ENCODE measurements at regions not wholly inside any gene's neighbourhood (a gene's known extent, or its start where the extent isn't known, plus 50 kb on each side); places are given as distances from the start of the nearest gene placed in this dataset.

DNA sequence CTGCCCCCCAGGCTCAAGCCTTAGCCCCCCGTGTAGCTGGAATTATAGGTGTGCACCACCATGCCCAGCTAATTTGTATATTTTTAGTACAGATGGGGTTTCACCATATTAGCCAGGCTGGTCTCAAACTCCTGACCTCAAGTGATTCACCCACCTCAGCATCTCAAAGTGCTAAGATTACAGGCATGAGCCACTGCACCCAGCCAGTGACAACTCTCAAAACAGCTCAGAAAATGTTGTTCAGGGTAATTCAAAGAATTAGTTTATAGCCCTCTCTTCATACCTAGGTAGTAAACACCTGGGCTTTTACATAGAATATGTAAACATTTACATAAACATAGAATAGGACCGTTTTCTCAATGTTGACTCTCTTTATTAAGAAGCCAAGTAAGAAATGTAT is 168.7 kb downstream of the ENC1 start:
- TF ChIP-seq POLR2A (IDR thresholded peaks at IDR 0.05; ENCODE audit: low read depth, low read length) (no peak), MYC (IDR thresholded peaks at IDR 0.05; ENCODE audit: low read depth, low read length) (no peak), FOS (IDR thresholded peaks at IDR 0.05; ENCODE audit: borderline replicate concordance, insufficient read depth, low read length) (no peak), GATA2 (IDR thresholded peaks at IDR 0.05; ENCODE audit: insufficient read depth, insufficient read length, low read depth, low read length) (no peak), POLR2AphosphoS5 (IDR thresholded peaks at IDR 0.05; ENCODE audit: insufficient read depth, low read depth, low read length) (no peak), EZH2 (IDR thresholded peaks at IDR 0.05; ENCODE audit: borderline replicate concordance, low read depth, low read length, severe bottlenecking) (no peak), JUN (IDR thresholded peaks at IDR 0.05; ENCODE audit: borderline replicate concordance, insufficient read depth, insufficient read length, low read depth) (no peak)
- TF ChIP-seq, protein P1, sequence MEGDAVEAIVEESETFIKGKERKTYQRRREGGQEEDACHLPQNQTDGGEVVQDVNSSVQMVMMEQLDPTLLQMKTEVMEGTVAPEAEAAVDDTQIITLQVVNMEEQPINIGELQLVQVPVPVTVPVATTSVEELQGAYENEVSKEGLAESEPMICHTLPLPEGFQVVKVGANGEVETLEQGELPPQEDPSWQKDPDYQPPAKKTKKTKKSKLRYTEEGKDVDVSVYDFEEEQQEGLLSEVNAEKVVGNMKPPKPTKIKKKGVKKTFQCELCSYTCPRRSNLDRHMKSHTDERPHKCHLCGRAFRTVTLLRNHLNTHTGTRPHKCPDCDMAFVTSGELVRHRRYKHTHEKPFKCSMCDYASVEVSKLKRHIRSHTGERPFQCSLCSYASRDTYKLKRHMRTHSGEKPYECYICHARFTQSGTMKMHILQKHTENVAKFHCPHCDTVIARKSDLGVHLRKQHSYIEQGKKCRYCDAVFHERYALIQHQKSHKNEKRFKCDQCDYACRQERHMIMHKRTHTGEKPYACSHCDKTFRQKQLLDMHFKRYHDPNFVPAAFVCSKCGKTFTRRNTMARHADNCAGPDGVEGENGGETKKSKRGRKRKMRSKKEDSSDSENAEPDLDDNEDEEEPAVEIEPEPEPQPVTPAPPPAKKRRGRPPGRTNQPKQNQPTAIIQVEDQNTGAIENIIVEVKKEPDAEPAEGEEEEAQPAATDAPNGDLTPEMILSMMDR (IDR thresholded peaks at IDR 0.05; ENCODE audit: extremely low read depth in 1 of 2, insufficient read depth in 1 of 2, low read depth in 1 of 2, low read length in 2 of 2), result no peak
- TF ChIP-seq, protein P2, sequence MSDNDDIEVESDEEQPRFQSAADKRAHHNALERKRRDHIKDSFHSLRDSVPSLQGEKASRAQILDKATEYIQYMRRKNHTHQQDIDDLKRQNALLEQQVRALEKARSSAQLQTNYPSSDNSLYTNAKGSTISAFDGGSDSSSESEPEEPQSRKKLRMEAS (IDR thresholded peaks at IDR 0.05; ENCODE audit: insufficient read depth, insufficient read length), result no peak
- H2AFZ ChIP-seq (ENCODE audit: low read depth, low read length), result no peak overlapping the region
- no peaks in the 10 kb centered on the region for H3K9me3 ChIP-seq (replicated peaks; ENCODE audit: control insufficient read depth, insufficient read depth, low read length)
- H3K36me3 ChIP-seq (ENCODE audit: control insufficient read depth in 2 of 2, extremely low read depth in 1 of 2, insufficient read depth in 2 of 2, low read length in 2 of 2), result no peaks in the 10 kb centered on the region
- no peak overlapping the region for H3K4me2 ChIP-seq (ENCODE audit: insufficient read depth, low read length)
- ChIA-PET CTCF (no interaction called here), POLR2A (no interaction called here)
- FAIRE-seq (no peak), DNase-seq (ENCODE audit: low read depth, low spot score) (no peak)
- no peak overlapping the region for H3K27ac ChIP-seq (ENCODE audit: insufficient read depth, low read depth, low read length)
- no peak overlapping the region for H3K9ac ChIP-seq (replicated peaks; ENCODE audit: extremely low read depth, insufficient read depth, low read length)
- dilution Hi-C loops (cut with MboI; ENCODE audit: extremely low pct_ligation_motif_present, low sequenced_read_pairs) (no loop called here), intact Hi-C loops (cut with micrococcal nuclease) (no loop called here)
- peaks cover 0 to 2% of the 10 kb centered on the region in 2 experiments for H3K27me3 ChIP-seq (ENCODE audit: control insufficient read depth in 2 of 2, insufficient read depth in 2 of 2, low read length in 2 of 2)
- no peak overlapping the region for H3K4me3 ChIP-seq (replicated peaks in 1 of 3; ENCODE audit: insufficient read depth in 1 of 3, low read depth in 1 of 3, low read length in 3 of 3)
- H3K9me1 ChIP-seq (replicated peaks; ENCODE audit: control insufficient read depth, extremely low read depth, insufficient read depth, low read length), result no peaks in the 10 kb centered on the region
- no TSS peak for BruUV-seq (replicated peaks)
- H4K20me1 ChIP-seq (replicated peaks; ENCODE audit: control insufficient read depth, extremely low read depth, insufficient read depth, low read length), result no peaks in the 10 kb centered on the region
- no peaks in the 10 kb centered on the region for H3K4me1 ChIP-seq (ENCODE audit: control insufficient read depth, extremely low read depth, insufficient read depth, low read length)
- H3K79me2 ChIP-seq (ENCODE audit: control insufficient read depth, insufficient read depth, low read length), result no peaks in the 10 kb centered on the region

Data from endothelial cell of umbilical vein (primary cell).